H1 (cell line): ENCODE measurements at regions not wholly inside any gene's neighbourhood (a gene's known extent, or its start where the extent isn't known, plus 50 kb on each side); places are given as distances from the start of the nearest gene placed in this dataset.

Source experiments
- EP300 ChIP-seq, 2 experiments: IDR thresholded peaks; 1 replicate in 1 of 2; 2 replicates in 1 of 2; pipeline ENCODE4 v1.6.1; 2011 to 2012; ENCODE audit warnings: low read depth in 2 of 2, low read length in 2 of 2, mild to moderate bottlenecking in 2 of 2, borderline replicate concordance in 1 of 2, inconsistent platforms in 1 of 2, moderate library complexity in 1 of 2
- POLR2AphosphoS5 ChIP-seq: IDR thresholded peaks from 2 replicates; pipeline ENCODE4 v1.6.1; 2011; ENCODE audit warnings: low read depth, low read length
- TAF1 ChIP-seq: IDR thresholded peaks from 2 replicates; pipeline ENCODE4 v1.6.1; 2011; ENCODE audit warnings: mild to moderate bottlenecking, low read depth, low read length
- YY1 ChIP-seq: IDR thresholded peaks from 2 replicates; pipeline ENCODE4 v1.6.1; 2011; ENCODE audit warnings: low read depth, mild to moderate bottlenecking, low read length
- ZNF274 ChIP-seq: IDR thresholded peaks from 2 replicates; pipeline ENCODE4 v1.7.0; 2012; ENCODE audit warnings: low read length, borderline replicate concordance; ENCODE audit errors: extremely low read depth
- TF ChIP-seq, protein P1 (sequence below), 3 experiments: IDR thresholded peaks; 1 replicate in 2 of 3; 2 replicates in 1 of 3; pipeline versions ENCODE4 v1.5.1 to v1.6.1; 2011; ENCODE audit warnings: low read length in 3 of 3, mild to moderate bottlenecking in 3 of 3, inconsistent platforms in 2 of 3, low read depth in 1 of 3, moderate library complexity in 1 of 3; ENCODE audit not compliant: insufficient read depth in 1 of 3; ENCODE audit errors: control extremely low read depth in 1 of 3
- TF ChIP-seq, protein P2 (sequence below): IDR thresholded peaks from 2 replicates; pipeline ENCODE4 v1.6.1; 2012; ENCODE audit warnings: inconsistent platforms

DNA sequence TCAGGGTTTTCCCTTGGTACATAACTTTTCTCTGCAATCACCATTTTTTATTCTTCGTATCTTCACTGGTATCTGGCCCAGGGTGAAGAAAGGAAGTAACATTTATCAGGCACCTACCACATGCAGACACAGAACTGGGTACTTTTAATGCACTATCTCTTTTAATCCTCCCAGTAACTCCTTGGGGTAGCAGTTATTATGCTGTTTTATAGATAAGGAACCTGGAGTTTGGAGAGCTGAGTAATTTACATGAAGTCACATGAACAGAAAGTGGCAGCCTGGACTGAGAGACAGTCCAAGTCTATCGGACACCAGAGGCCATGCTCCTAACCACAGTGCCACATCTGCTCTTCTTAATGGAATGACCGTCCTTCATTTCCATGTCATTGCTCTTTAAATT is 117.1 kb upstream of the PODXL start:
- TF ChIP-seq, protein P1, sequence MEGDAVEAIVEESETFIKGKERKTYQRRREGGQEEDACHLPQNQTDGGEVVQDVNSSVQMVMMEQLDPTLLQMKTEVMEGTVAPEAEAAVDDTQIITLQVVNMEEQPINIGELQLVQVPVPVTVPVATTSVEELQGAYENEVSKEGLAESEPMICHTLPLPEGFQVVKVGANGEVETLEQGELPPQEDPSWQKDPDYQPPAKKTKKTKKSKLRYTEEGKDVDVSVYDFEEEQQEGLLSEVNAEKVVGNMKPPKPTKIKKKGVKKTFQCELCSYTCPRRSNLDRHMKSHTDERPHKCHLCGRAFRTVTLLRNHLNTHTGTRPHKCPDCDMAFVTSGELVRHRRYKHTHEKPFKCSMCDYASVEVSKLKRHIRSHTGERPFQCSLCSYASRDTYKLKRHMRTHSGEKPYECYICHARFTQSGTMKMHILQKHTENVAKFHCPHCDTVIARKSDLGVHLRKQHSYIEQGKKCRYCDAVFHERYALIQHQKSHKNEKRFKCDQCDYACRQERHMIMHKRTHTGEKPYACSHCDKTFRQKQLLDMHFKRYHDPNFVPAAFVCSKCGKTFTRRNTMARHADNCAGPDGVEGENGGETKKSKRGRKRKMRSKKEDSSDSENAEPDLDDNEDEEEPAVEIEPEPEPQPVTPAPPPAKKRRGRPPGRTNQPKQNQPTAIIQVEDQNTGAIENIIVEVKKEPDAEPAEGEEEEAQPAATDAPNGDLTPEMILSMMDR (IDR thresholded peaks at IDR 0.05; ENCODE audit: control extremely low read depth in 1 of 3, insufficient read depth in 1 of 3, low read depth in 1 of 3, low read length in 3 of 3): no peak
- TF ChIP-seq ZNF274 (no peak), POLR2AphosphoS5 (no peak), EP300 (IDR thresholded peaks at IDR 0.05; ENCODE audit: borderline replicate concordance in 1 of 2, low read depth in 2 of 2, low read length in 2 of 2) (no peak), TAF1 (no peak), YY1 (no peak)
- TF ChIP-seq, protein P2, sequence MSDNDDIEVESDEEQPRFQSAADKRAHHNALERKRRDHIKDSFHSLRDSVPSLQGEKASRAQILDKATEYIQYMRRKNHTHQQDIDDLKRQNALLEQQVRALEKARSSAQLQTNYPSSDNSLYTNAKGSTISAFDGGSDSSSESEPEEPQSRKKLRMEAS: no peak
